ENCODE measurements at regions not wholly inside any gene's neighbourhood (a gene's known extent, or its start where the extent isn't known, plus 50 kb on each side); places are given as distances from the start of the nearest gene placed in this dataset.

DNA sequence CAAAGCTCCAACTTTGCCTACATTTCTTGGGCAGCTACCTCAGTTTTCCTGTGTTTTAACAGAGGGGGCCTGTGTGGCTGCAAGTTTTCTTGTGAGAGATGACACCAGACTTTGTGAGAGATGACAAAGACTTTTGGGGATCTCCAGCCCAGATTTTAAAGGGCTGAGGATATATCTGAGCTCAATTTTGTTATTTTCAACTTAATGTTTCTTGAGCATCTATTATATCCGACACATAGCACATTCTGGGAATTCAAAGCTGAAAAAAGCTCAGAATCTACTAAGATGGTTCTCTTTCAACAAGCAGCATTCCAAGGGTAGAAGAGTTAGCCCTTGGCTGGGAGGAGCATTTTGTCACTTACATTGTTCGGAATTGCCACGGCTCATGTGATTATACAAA, 53.4 kb upstream of the PTGFRN start:
- TF ChIP-seq, protein P1, sequence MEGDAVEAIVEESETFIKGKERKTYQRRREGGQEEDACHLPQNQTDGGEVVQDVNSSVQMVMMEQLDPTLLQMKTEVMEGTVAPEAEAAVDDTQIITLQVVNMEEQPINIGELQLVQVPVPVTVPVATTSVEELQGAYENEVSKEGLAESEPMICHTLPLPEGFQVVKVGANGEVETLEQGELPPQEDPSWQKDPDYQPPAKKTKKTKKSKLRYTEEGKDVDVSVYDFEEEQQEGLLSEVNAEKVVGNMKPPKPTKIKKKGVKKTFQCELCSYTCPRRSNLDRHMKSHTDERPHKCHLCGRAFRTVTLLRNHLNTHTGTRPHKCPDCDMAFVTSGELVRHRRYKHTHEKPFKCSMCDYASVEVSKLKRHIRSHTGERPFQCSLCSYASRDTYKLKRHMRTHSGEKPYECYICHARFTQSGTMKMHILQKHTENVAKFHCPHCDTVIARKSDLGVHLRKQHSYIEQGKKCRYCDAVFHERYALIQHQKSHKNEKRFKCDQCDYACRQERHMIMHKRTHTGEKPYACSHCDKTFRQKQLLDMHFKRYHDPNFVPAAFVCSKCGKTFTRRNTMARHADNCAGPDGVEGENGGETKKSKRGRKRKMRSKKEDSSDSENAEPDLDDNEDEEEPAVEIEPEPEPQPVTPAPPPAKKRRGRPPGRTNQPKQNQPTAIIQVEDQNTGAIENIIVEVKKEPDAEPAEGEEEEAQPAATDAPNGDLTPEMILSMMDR (IDR thresholded peaks at IDR 0.05; ENCODE audit: insufficient read depth, low read depth, low read length), result no peak
- TF ChIP-seq EZH2 (IDR thresholded peaks at IDR 0.05; ENCODE audit: insufficient read depth, low read length), result no peak

Measured in astrocyte (in vitro differentiated cells and primary cell).